ENCODE measurements at regions not wholly inside any gene's neighbourhood (a gene's known extent, or its start where the extent isn't known, plus 50 kb on each side); places are given as distances from the start of the nearest gene placed in this dataset.

DNA sequence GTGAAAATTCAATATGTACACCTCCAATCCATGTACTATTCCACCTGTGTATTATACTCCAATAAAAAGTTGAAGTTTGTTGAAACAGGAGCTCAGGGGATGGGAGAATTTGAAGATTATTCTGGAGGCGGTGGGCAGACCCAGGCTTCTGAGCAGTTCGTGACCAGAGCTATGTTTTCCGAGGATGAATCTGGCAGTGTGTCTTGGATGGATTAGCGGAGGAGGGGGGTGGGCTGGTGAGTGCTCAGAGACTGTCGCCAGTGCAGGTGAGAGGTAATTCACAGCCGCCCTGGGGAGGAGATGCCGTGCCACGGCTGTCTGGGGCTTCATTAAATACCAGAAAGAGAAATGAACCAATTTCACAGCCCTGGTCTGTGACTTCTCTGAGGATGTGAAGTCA is 283.0 kb upstream of the RTL1 start:
- TF ChIP-seq EZH2 (IDR thresholded peaks at IDR 0.05; ENCODE audit: insufficient read depth, poor library complexity, severe bottlenecking), result no peak
- TF ChIP-seq EZH2phosphoT487 (IDR thresholded peaks at IDR 0.05; ENCODE audit: insufficient read depth, low read depth), result no peak
